ENCODE measurements at regions not wholly inside any gene's neighbourhood (a gene's known extent, or its start where the extent isn't known, plus 50 kb on each side); places are given as distances from the start of the nearest gene placed in this dataset.
A peak's percentile ranks its signal among the peaks of the same experiment; 100 is the strongest.
"Not testable (repeated sequence)": the region's sequence is repeated elsewhere in the genome, so short reads cannot be mapped to it uniquely, and the experiment has no call there.

GRCh38 chr5:53160895-53161294 lies 51.3 kb upstream of the MOCS2 start:
- no peak for DNase-seq (ENCODE audit: low spot score)

- peak; percentile 3 for DNase-seq (ENCODE audit: low spot score)
Measured at GRCh38 chr5:53161876-53162275, 52.3 kb upstream of the MOCS2 start.

- no peak for DNase-seq (ENCODE audit: low spot score)
Measured at GRCh38 chr5:53164478-53165165, 55.1 kb upstream of the MOCS2 start.

DNA sequence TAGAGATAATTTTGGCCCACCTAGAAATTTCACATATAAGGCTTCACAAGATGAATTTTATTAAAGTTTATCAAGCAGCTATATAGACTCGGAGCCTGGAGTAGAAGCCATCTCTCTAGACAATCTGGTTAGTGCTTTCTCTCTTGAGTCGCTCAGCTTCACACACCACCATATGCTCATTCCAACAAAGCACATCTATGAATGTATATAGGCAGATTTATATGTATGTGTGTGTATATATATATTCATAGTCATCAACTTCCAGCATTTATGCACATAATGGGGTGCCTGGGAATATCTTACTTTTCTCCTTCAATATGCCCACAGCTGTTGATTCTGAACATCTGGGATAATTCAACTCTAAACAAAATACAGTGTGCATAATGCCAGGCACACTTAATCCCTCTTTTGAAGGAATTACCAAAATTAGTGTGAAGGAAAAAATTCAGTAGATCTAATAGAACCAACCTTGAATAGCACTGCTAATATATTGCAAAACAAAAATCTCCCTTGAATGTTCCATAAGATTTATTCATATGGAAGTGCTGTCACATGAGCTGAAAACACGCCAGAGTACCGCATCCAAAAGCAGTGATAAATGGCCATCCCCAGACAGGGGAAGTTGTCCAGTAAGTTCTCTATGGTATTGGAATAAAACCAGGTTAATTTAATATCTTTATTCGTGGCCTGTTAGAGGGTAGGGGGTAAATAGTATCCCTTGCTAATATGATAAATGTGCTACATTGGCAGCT lies 56.0 kb upstream of the MOCS2 start:
- DNase-seq (ENCODE audit: low spot score), result no peak

GRCh38 chr5:53166183-53166495 lies 56.6 kb upstream of the MOCS2 start:
- DNase-seq (ENCODE audit: low spot score), result no peak

DNA sequence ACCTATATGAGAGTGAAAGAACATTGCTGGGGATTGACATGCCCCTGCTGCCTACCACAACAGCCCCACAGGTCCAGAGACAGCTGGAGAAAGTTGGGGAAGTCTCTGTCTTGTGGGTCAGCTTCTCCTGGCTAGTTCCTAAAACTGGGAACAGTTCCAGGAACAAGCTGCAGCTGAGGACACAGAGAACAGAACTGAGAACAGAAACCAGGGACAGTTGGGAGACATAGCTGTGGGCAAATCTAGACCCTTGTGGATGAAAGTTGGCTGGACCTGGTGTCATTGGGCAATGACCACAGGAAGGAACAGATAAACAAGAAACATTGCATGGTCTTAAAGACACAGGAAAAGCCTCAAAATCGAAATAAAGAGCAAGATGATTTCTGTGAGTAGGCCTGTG lies 58.3 kb upstream of the MOCS2 start:
- no peak for DNase-seq (ENCODE audit: low spot score)

DNA sequence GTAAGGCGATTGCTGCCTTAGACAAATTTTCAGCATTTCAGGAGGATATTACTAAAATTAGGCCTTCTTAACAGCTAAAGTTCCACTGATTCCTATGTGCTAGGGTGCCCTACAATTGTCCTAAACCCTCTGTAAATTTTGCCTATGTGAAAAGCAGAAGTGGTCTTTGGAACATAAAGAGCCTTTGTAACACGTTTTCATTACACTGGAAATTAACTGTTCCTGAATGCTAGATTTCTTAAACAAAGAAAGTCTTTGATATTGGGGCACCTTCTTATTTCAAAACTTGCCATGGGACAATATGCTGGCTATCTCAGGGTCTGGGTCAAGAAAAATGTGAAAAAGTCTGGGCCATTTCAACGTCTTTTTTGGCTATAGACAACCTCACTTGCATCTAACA lies 60.4 kb upstream of the MOCS2 start:
- DNase-seq (ENCODE audit: low spot score), result no peak

- DNase-seq (ENCODE audit: low spot score), result peak; percentile 43
Measured at GRCh38 chr5:53170746-53171349, 61.3 kb upstream of the MOCS2 start.

- not testable (repeated sequence) for DNase-seq (ENCODE audit: low spot score)
Measured at GRCh38 chr5:53172073-53172472, 62.5 kb upstream of the MOCS2 start.

- no peak for DNase-seq (ENCODE audit: low spot score)
Measured at GRCh38 chr5:53172630-53173029, 63.1 kb upstream of the MOCS2 start.

DNA sequence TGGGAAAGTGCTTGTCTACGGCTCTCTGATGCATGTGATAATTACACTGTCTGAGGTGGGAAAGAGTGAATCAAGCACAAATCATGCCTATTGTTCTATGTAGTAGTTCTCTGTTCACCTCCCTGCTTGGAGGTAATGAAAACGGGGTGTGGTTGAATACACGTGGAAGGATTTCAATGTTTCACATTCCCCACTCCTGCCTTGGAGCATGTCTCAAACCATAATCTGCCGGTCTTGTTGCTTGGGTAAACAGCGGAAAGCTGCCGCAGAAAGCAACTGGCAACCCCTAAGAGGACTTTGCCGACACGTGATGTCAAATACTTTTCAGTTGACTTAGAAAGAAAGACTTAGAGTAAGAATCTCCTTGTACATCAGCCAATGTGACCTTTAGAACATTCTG lies 63.5 kb upstream of the MOCS2 start:
- DNase-seq (ENCODE audit: low spot score), result no peak

DNA sequence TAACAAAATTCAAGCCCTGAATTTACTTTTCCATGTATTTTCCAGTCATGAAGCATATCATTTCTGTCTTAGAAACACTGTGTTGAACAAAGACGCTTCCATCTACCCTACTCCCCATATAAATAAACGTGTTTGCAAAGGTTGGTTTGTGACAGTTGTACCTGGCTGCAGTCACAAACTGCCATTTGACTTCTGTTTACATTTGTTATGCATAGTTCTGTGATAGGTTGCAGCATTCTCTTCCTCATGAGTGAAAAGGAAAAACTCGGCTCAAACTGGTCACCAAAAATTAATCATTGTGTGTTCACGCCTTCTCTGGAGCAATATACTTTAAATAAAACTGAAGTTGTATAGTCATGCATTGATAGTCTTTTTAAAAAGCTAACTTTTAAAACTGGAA lies 69.3 kb upstream of the MOCS2 start:
- no peak for DNase-seq (ENCODE audit: low spot score)

- DNase-seq (ENCODE audit: low spot score), result no peak
Measured at GRCh38 chr5:53179691-53180090, 70.1 kb upstream of the MOCS2 start.

DNA sequence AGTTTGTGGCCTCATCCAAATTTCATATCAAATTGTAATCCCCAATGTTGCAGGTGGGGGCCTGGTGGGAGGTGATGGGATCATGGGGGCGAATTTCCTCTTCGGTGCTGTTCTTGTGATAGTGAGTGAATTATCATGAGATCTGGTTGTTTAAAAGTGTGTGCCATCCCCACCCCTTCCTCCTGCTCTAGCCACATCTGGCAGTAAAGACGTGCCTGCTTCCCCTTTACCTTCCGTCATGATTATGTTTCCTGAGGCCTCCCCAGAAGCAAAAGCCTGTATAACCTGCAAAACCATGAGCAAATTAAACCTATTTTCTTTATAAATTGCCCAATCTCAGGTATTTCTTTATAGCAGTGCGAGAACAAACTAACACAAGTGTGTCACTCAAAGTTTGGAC lies 71.0 kb upstream of the MOCS2 start:
- no peak for DNase-seq (ENCODE audit: low spot score)

DNA sequence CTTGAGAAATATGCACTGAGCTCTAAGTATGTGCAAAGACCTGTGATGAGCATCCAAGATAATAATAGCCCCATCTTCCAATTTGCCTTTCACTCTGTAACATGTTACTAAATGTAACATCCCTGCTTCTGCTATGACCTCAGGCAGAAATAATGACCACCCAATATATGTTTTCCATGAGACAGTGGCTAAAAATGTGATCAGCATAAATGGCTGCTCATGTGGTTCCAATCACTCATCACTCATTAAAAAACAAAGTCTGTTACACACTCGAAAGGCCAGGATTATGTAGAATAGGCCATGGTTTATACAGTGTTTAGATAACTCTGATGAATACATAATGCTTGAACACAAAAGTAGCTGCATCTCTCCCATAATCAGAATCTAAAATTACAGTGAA lies 71.4 kb upstream of the MOCS2 start:
- no peak for DNase-seq (ENCODE audit: low spot score)

DNA sequence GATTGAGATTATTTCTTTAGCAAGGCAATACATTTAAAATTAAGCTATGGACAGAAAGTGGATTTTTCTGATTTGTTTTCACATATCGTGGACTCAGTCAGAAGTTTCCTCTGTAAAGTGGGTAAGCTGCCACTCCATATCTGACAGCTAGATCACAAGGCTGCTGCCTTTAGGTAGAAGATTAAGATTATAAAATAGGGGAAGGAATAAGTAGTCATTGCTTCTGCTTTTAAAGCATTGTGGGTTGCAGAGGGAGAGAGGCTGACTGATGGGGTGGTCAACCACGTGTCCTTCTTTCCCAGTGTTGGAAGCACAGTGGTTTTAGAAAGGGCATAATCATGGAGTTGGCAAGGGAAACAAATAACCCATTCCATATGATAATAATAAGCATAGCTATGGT lies 74.3 kb upstream of the MOCS2 start:
- no peak for DNase-seq (ENCODE audit: low spot score)

GRCh38 chr5:53191548-53192165 lies 82.1 kb upstream of the MOCS2 start:
- no peak for DNase-seq (ENCODE audit: low spot score)

DNA sequence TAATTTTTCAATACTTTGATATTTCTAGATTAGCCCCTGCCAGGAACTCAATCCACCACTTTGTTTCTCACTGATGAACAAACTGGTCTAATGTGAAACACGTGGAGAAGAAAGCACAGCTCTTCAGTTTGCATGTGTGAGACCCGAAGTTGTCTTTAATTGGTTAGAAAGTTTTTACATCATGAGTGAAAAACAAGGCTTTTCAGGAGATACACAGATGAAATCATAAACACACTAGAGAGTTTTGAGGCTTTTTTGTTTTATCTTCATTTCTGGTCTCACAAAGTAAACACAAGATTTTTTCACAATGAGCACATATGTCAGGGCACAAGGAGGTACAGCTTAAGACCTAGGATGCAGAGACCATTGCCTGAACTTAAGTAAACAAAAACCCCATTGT lies 84.5 kb upstream of the MOCS2 start:
- no peak for DNase-seq (ENCODE audit: low spot score)

- DNase-seq (ENCODE audit: low spot score), result no peak
Measured at GRCh38 chr5:53199882-53200281, 90.3 kb upstream of the MOCS2 start.

- no peak for DNase-seq (ENCODE audit: low spot score)
Measured at GRCh38 chr5:53200306-53200705, 90.7 kb upstream of the MOCS2 start.

- no peak for DNase-seq (ENCODE audit: low spot score)
Measured at GRCh38 chr5:53201746-53202145, 92.2 kb upstream of the MOCS2 start.

DNA sequence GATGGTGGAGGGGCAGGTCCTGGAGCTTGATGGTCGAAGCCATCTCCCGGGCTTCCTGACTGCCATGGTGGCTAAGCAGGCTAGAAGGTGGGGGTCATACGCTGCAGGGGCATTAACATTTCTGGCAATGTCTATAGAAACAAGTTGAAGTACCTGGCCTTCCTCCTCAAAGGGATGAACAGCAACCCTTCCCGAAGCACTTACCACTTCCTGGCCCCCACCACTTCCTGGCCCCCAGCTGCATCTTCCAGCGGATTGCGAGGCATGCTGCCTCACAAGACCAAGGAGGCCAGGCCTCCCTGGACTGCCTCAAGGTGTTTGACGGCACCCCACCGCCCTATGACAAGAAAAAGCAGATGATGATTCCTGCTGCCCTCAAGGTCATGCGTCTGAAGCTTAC lies 97.0 kb upstream of the MOCS2 start:
- no peak for DNase-seq (ENCODE audit: low spot score)

DNA sequence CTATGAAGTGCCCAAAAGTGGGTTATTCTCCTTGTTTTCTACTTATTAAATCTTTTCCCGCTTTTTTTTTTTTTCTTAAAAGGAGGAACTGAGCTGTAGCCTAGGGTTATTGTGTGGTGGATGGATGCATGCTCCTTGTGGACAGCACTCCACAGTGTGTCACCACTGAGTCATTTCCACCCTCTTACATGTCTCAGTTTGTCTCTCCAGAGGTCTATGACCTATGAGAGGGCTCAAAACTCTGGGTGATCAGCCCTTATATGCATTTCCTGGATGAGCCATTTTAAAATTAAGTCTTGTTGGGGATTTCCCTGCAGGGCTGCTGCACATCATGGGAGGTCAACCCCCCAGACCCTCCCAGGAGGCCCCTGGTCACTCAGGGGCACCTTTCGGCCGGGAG lies 102.2 kb upstream of the MOCS2 start:
- DNase-seq (ENCODE audit: low spot score), result peak; percentile 92

Data from kidney tubule cell (primary cell).